Activated effector memory CD4-positive, alpha-beta T cell treated with Interleukin-2 at 50 U/mL for 16 hours (primary cell): ENCODE measurements at regions not wholly inside any gene's neighbourhood (a gene's known extent, or its start where the extent isn't known, plus 50 kb on each side); places are given as distances from the start of the nearest gene placed in this dataset.

Experiments
- DNase-seq: peaks from one replicate; pipeline ENCODE4 v3.0.0-alpha.2; 2020

- no peak for DNase-seq
These were observed 253.6 kb upstream of the XYLT1 start for GRCh38 chr16:17724242-17724898.

- no peak for DNase-seq
These were observed 252.9 kb upstream of the XYLT1 start for GRCh38 chr16:17723531-17724134.

GRCh38 chr16:17718495-17718894, 247.7 kb upstream of the XYLT1 start:
- DNase-seq: no peak

GRCh38 chr16:17705847-17706246, 235.1 kb upstream of the XYLT1 start:
- no peak for DNase-seq

GRCh38 chr16:17696616-17697015, 225.9 kb upstream of the XYLT1 start:
- DNase-seq: no peak

GRCh38 chr16:17692484-17692883, 221.7 kb upstream of the XYLT1 start:
- DNase-seq: no peak

- no peak for DNase-seq
These were observed 221.1 kb upstream of the XYLT1 start for GRCh38 chr16:17691899-17692176.

- no peak for DNase-seq
These were observed 220.5 kb upstream of the XYLT1 start for GRCh38 chr16:17691106-17691898.

GRCh38 chr16:17685447-17685846, 214.7 kb upstream of the XYLT1 start:
- DNase-seq: no peak

GRCh38 chr16:17683281-17683680, 212.5 kb upstream of the XYLT1 start:
- no peak for DNase-seq

GRCh38 chr16:17676171-17676570, 205.4 kb upstream of the XYLT1 start:
- DNase-seq: no peak

- no peak for DNase-seq
These were observed 197.6 kb upstream of the XYLT1 start for GRCh38 chr16:17668386-17668785.

- no peak for DNase-seq
These were observed 195.5 kb upstream of the XYLT1 start for GRCh38 chr16:17666293-17666692.

GRCh38 chr16:17658881-17659280, 188.1 kb upstream of the XYLT1 start:
- DNase-seq: no peak

- DNase-seq: no peak
These were observed 186.3 kb upstream of the XYLT1 start for GRCh38 chr16:17657045-17657444.

- DNase-seq: no peak
These were observed 183.8 kb upstream of the XYLT1 start for GRCh38 chr16:17654571-17654970.

GRCh38 chr16:17654142-17654541, 183.4 kb upstream of the XYLT1 start:
- DNase-seq: no peak

- no peak for DNase-seq
These were observed 177.4 kb upstream of the XYLT1 start for GRCh38 chr16:17647879-17648872.

GRCh38 chr16:17643935-17644334, 173.2 kb upstream of the XYLT1 start:
- DNase-seq: no peak

- DNase-seq: no peak
These were observed 171.2 kb upstream of the XYLT1 start for GRCh38 chr16:17641990-17642389.

- no peak for DNase-seq
These were observed 167.4 kb upstream of the XYLT1 start for GRCh38 chr16:17638134-17638533.

GRCh38 chr16:17635183-17635582, 164.4 kb upstream of the XYLT1 start:
- DNase-seq: no peak
